ENCODE measurements at regions not wholly inside any gene's neighbourhood (a gene's known extent, or its start where the extent isn't known, plus 50 kb on each side); places are given as distances from the start of the nearest gene placed in this dataset.

- no peak for DNase-seq
Observed at GRCh38 chr9:87427851-87428506, 69.7 kb upstream of the DAPK1 start.

DNA sequence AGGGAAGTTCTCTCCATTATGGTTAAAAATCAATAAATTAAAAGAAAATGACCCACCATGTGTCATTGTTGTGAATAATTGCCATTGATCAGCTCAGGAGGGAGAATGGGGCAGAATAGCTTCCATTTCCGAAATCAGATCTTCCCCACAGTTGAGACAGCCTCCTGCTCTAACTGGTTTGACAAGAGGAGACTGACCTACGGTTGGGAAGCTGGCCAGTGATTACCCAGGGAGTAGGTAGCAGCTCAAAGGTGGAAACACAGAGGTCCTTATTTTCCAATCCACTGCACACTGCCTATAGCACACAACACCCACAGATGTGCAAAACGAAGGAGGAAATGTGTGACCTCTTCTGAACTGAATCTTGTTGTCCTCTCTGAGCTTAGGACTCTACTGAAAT, 69.0 kb upstream of the DAPK1 start:
- no peak for DNase-seq

DNA sequence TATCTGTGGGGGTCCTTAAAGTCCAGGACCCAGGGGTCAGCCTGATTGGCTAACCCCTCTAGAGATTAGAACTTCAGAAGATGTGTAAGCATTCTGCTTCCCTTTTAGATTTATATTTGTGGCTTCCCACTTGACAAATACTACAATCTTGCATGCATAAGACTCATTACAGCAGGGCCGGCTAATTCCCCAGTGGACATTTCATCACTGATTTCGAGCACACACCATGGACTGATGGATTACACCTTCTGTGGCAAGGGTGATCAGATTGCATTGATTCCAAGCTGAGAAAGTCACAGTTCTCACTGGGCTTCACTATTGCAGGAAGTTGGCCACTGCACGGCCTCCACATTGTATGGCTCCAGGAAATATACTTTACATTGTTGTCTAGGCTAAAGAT, 65.8 kb upstream of the DAPK1 start:
- no peak for DNase-seq

- DNase-seq: no peak
Observed at GRCh38 chr9:87433853-87434252, 63.8 kb upstream of the DAPK1 start.

- no peak for DNase-seq
Observed at GRCh38 chr9:87434366-87434765, 63.3 kb upstream of the DAPK1 start.

DNA sequence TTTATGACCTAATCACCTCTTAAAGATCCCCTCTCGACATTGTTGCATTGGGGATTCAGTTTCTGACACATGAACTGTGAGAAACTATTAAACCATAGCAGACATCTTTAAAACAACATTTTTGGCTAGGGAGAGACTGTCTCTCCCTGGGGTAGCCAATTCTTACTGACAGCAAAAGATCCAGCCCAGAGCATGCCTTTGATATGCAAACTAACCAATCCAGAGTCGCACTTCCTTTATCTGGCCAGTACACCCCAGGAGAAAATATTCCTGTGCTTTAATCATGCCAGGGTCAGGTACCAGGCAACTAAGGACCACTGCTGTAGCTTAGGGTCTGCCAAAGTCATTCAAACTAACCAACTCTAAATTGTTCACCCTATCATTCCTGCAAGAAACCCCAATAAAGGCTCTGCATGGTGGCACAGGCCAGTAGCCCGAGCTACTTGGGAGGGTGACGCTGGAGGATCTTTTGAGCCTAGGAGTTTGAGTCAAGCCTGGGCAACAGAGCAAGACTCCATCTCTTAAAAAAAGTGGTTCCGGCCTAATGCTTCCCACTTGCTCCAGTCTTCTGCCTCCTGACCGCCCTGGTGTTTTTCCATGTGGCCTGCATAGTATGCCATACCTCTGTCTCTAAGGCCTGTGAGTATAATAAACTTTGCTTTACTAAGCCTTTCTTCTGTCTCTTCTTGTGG, 62.3 kb upstream of the DAPK1 start:
- DNase-seq: no peak

GRCh38 chr9:87436716-87437115, 61.0 kb upstream of the DAPK1 start:
- DNase-seq: no peak

- no peak for DNase-seq
Observed at GRCh38 chr9:87437966-87438365, 59.7 kb upstream of the DAPK1 start.

- DNase-seq: no peak
Observed at GRCh38 chr9:87441251-87441650, 56.4 kb upstream of the DAPK1 start.

- no peak for DNase-seq
Observed at GRCh38 chr9:87442451-87442850, 55.2 kb upstream of the DAPK1 start.

- no peak for DNase-seq
Observed at GRCh38 chr9:87443006-87443405, 54.7 kb upstream of the DAPK1 start.

GRCh38 chr9:87443461-87443860, 54.2 kb upstream of the DAPK1 start:
- no peak for DNase-seq

GRCh38 chr9:87445646-87446045, 52.0 kb upstream of the DAPK1 start:
- no peak for DNase-seq

DNA sequence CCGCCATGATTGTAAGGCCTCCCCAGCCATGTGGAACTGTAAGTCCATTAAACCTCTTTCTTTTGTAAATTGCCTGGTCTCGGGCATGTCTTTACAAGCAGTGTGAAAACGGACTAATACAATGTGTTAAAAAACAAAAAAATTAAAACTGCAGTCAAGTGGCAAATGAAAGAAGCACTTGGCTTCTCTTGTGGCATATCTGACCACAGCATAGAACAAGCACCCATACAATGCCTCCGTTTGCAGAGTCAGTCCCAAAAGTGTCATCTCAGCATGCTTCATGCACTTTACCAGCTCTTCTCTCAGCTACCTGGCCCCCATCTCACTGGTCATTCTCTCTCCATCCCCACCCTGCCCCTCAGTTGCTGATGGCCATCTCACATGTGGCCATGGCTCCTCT, 51.1 kb upstream of the DAPK1 start:
- no peak for DNase-seq

GRCh38 chr9:87447547-87448432, 49.9 kb upstream of the DAPK1 start:
- no peak for DNase-seq
